Bronchial epithelial cell (primary cell): ENCODE measurements at regions not wholly inside any gene's neighbourhood (a gene's known extent, or its start where the extent isn't known, plus 50 kb on each side); places are given as distances from the start of the nearest gene placed in this dataset.

Experiments
- DNase-seq: peaks from one replicate; pipeline ENCODE4 v3.0.0-alpha.2; 2010; ENCODE audit warnings: low read depth
- FAIRE-seq: peaks from 2 replicates; lab custom pipeline; 2011; peaks lifted over from hg19 to GRCh38; lab: Jason Lieb, UNC
- H3K27me3 ChIP-seq: 2 replicates; pipeline ENCODE4 v1.5.1; 2011; ENCODE audit warnings: low read length; ENCODE audit not compliant: control insufficient read depth, insufficient read depth
- H3K36me3 ChIP-seq: 2 replicates; pipeline ENCODE4 v1.5.1; 2011; ENCODE audit warnings: low read length; ENCODE audit not compliant: control insufficient read depth, insufficient read depth
- H3K4me3 ChIP-seq: 2 replicates; pipeline ENCODE4 v1.5.1; 2011; ENCODE audit warnings: mild to moderate bottlenecking, low read depth, low read length, control low read depth
- TF ChIP-seq, protein P1 (sequence below): IDR thresholded peaks from 2 replicates; pipeline ENCODE4 v1.5.1; 2011; ENCODE audit warnings: mild to moderate bottlenecking, moderate library complexity, low read length, control low read depth, inconsistent platforms; ENCODE audit not compliant: insufficient read depth, severe bottlenecking

DNA sequence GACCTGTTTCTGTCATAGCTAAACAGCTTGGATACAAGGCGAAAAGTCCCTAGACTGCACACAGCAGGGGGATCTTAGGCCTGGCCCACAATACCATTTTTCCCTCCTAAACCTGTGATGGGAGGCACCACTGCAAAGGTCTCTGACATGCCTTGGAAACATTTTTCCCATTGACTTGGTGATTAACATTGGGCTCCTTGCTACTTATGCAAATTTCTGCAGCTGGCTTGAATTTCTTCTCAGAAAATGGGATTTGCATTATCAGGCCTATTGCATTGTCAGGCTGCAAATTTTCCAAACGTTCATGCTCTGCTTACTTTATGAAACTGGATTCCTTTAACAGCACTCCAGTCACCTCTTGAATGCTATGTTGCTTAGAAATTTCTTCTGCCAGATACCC is 136.2 kb upstream of the TSHZ3 start:
- TF ChIP-seq, protein P1, sequence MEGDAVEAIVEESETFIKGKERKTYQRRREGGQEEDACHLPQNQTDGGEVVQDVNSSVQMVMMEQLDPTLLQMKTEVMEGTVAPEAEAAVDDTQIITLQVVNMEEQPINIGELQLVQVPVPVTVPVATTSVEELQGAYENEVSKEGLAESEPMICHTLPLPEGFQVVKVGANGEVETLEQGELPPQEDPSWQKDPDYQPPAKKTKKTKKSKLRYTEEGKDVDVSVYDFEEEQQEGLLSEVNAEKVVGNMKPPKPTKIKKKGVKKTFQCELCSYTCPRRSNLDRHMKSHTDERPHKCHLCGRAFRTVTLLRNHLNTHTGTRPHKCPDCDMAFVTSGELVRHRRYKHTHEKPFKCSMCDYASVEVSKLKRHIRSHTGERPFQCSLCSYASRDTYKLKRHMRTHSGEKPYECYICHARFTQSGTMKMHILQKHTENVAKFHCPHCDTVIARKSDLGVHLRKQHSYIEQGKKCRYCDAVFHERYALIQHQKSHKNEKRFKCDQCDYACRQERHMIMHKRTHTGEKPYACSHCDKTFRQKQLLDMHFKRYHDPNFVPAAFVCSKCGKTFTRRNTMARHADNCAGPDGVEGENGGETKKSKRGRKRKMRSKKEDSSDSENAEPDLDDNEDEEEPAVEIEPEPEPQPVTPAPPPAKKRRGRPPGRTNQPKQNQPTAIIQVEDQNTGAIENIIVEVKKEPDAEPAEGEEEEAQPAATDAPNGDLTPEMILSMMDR: no peak
- DNase-seq: no peak
- no peaks in the 10 kb centered on the region for H3K36me3 ChIP-seq
- H3K27me3 ChIP-seq: no peaks in the 10 kb centered on the region
- FAIRE-seq: no peak
- no peak overlapping the region for H3K4me3 ChIP-seq

DNA sequence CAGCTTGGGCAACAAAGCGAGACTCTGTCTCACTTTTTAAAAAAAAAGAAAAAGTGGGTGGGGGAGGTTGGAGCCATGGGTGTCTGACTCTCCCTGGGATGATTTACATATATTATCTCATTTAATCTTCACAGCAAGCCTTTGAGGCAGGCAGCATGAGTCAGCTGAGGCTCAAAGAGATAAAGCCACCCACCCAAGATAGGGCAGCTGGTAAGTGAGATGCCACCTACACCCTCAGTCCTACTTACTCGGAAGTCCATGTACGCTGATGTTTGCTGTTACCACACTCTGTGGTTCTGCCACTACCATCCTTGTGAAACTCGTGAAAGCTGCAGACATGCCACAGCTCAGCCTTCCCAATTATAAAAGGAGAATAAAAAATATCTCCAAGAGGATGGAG is 142.0 kb upstream of the TSHZ3 start:
- no peaks in the 10 kb centered on the region for H3K36me3 ChIP-seq
- DNase-seq (no peak), FAIRE-seq (no peak)
- H3K4me3 ChIP-seq: no peak overlapping the region
- no peaks in the 10 kb centered on the region for H3K27me3 ChIP-seq
- TF ChIP-seq, protein P1: no peak

DNA sequence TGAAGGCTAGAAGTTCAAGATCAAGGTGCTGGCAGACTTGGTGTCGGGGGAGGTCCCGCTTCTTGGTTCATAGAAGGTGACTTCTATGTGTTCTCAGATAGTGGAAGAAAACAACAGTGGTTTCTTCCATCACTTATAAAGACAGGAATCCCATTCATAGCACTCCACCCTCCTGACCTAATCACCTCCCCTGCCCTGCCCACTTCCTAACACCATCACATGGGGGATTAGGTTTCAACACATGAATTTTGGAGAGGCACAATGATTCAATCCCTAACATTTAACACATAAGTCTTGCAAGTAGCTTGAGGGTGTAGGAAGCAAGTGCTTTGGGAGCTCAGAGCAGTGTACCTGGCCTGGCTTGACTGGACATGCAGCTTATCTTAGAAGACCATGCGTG is 142.8 kb upstream of the TSHZ3 start:
- FAIRE-seq (no peak), DNase-seq (no peak)
- Histone ChIP-seq H3K27me3 (no peaks in the 10 kb centered on the region), H3K4me3 (no peak overlapping the region), H3K36me3 (no peaks in the 10 kb centered on the region)
- TF ChIP-seq, protein P1: no peak

DNA sequence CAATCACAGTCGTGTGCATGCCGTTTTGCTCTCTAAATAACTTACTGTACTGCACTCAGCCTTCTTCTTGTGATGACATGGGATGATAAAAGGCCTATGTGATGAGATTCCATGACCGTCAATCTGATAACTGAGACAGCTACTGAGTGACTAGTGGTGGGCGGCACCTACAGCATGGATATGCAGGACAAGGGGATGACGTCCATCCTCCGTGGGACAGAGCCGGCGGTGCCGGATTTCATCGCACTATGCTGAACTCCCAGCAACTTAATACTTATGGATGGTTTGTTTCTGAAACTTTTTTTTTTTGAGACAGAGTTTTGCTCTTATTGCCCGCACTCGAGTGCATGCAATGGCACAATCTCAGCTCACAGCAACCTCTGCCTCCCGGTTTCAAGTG is 146.8 kb upstream of the TSHZ3 start:
- FAIRE-seq: no peak
- Histone ChIP-seq H3K36me3 (no peaks in the 10 kb centered on the region), H3K27me3 (no peaks in the 10 kb centered on the region)

DNA sequence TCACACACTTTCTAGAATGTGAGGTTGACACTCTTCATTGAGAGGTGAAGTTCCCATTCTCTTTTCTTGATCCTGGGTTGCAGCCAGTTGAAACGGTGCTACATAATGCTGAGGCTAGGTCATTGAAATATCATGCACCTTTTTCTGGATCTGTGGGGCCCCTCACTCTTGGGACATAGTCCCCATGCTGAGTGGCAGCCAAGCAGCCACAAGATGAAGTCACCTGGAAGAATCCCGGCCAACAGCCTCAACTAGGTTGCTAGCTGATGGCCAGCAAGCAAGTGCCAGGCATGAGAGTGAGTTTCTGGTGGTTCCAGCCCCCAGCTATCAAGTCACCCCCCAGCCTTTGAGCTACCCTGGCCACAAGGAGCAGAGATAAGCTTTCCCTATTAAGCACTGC is 148.5 kb upstream of the TSHZ3 start:
- Histone ChIP-seq H3K36me3 (no peaks in the 10 kb centered on the region), H3K4me3 (no peak overlapping the region), H3K27me3 (no peaks in the 10 kb centered on the region)
- FAIRE-seq (no peak), DNase-seq (no peak)
- TF ChIP-seq, protein P1: no peak

More for the DNA sequence above, 146.8 kb upstream of the TSHZ3 start:
- TF ChIP-seq, protein P1: no peak
- DNase-seq: no peak
- no peak overlapping the region for H3K4me3 ChIP-seq

DNA sequence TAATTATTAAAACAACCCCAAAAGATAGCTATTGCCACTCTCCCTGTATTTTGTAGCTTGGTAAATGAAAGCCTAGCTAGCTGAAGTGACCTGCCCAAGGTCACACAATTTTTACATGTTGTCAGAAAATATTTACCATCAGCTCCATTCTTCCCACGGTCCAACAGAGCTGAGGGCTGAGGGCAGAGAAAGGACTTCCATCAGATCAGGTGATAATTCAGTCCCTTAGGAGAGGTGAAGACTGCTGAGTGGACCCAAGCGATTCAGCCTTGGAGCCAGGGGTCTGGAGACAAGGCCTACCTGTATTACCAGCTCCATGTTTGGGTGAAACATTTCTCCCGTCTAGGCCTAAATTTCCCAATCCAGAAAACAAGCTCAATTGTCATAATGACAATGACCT is 149.5 kb upstream of the TSHZ3 start:
- TF ChIP-seq, protein P1: no peak
- no peaks in the 10 kb centered on the region for H3K36me3 ChIP-seq
- DNase-seq: no peak
- H3K27me3 ChIP-seq: no peaks in the 10 kb centered on the region
- H3K4me3 ChIP-seq: no peak overlapping the region
- no peak for FAIRE-seq
